T-helper 1 cell treated with Interleukin-12 subunit alpha and Interleukin-12 subunit beta and Interleukin-4 antibody, amounts not matched to agents 30 μg/mL and 1 μg/mL, for 36 hours (primary cell): ENCODE measurements at regions not wholly inside any gene's neighbourhood (a gene's known extent, or its start where the extent isn't known, plus 50 kb on each side); places are given as distances from the start of the nearest gene placed in this dataset.
"Not testable (repeated sequence)": the region's sequence is repeated elsewhere in the genome, so short reads cannot be mapped to it uniquely, and the experiment has no call there.

Experiments used
- H3K27ac Mint-ChIP-seq: one replicate; pipeline ENCODE4 v1.8.0; 2021; ENCODE audit warnings: mild to moderate bottlenecking, mixed read lengths
- H3K27me3 Mint-ChIP-seq: one replicate; pipeline ENCODE4 v1.8.0; 2021; ENCODE audit warnings: low read depth, mixed read lengths
- H3K36me3 Mint-ChIP-seq: one replicate; pipeline ENCODE4 v1.8.0; 2021; ENCODE audit warnings: low read depth, mixed read lengths
- H3K4me1 Mint-ChIP-seq: one replicate; pipeline ENCODE4 v1.8.0; 2021; ENCODE audit warnings: low read depth, mixed read lengths
- H3K4me3 Mint-ChIP-seq: one replicate; pipeline ENCODE4 v1.8.0; 2021; ENCODE audit warnings: mild to moderate bottlenecking, moderate library complexity, mixed read lengths
- H3K9me3 Mint-ChIP-seq: one replicate; pipeline ENCODE4 v1.8.0; 2021; ENCODE audit warnings: mixed read lengths

- not testable (repeated sequence) for H3K9me3 Mint-ChIP-seq, H3K4me1 Mint-ChIP-seq, H3K4me3 Mint-ChIP-seq, H3K27me3 Mint-ChIP-seq, H3K36me3 Mint-ChIP-seq, H3K27ac Mint-ChIP-seq
Observed at GRCh38 chr9:42384585-42384984, 201.1 kb downstream of the SPATA31A6 start.

GRCh38 chr9:42385574-42386120 lies 202.2 kb downstream of the SPATA31A6 start:
- not testable (repeated sequence) for H3K4me3 Mint-ChIP-seq, H3K4me1 Mint-ChIP-seq, H3K27ac Mint-ChIP-seq, H3K9me3 Mint-ChIP-seq, H3K36me3 Mint-ChIP-seq, H3K27me3 Mint-ChIP-seq

- Mint-ChIP-seq H3K4me1 (no peaks in the 10 kb centered on the region), H3K9me3 (no peaks in the 10 kb centered on the region), H3K27me3 (no peaks in the 10 kb centered on the region), H3K36me3 (no peaks in the 10 kb centered on the region), H3K27ac (no peak overlapping the region), H3K4me3 (no peak overlapping the region)
Observed at GRCh38 chr9:42386477-42386876, 203.0 kb downstream of the SPATA31A6 start.

GRCh38 chr9:42388146-42388690 lies 204.8 kb downstream of the SPATA31A6 start:
- no peaks in the 10 kb centered on the region for H3K9me3 Mint-ChIP-seq
- no peak overlapping the region for H3K27ac Mint-ChIP-seq
- H3K4me1 Mint-ChIP-seq, result no peaks in the 10 kb centered on the region
- no peaks in the 10 kb centered on the region for H3K27me3 Mint-ChIP-seq
- no peaks in the 10 kb centered on the region for H3K36me3 Mint-ChIP-seq
- no peak overlapping the region for H3K4me3 Mint-ChIP-seq

GRCh38 chr9:42388846-42389245 lies 205.4 kb downstream of the SPATA31A6 start:
- Mint-ChIP-seq H3K36me3 (no peaks in the 10 kb centered on the region), H3K27ac (no peak overlapping the region), H3K27me3 (no peaks in the 10 kb centered on the region), H3K4me1 (no peaks in the 10 kb centered on the region), H3K9me3 (no peaks in the 10 kb centered on the region), H3K4me3 (no peak overlapping the region)

- not testable (repeated sequence) for H3K4me3 Mint-ChIP-seq, H3K36me3 Mint-ChIP-seq, H3K9me3 Mint-ChIP-seq, H3K27me3 Mint-ChIP-seq, H3K27ac Mint-ChIP-seq, H3K4me1 Mint-ChIP-seq
Observed at GRCh38 chr9:42392773-42393455, 209.5 kb downstream of the SPATA31A6 start.

GRCh38 chr9:42396318-42396717 lies 212.9 kb downstream of the SPATA31A6 start:
- Mint-ChIP-seq H3K27ac (no peak overlapping the region), H3K27me3 (no peaks in the 10 kb centered on the region), H3K36me3 (no peaks in the 10 kb centered on the region), H3K9me3 (no peaks in the 10 kb centered on the region), H3K4me3 (no peak overlapping the region), H3K4me1 (no peaks in the 10 kb centered on the region)

GRCh38 chr9:42397336-42397735 lies 213.9 kb downstream of the SPATA31A6 start:
- H3K9me3 Mint-ChIP-seq, H3K4me3 Mint-ChIP-seq, H3K27ac Mint-ChIP-seq, H3K27me3 Mint-ChIP-seq, H3K4me1 Mint-ChIP-seq, H3K36me3 Mint-ChIP-seq: not testable (repeated sequence)

- not testable (repeated sequence) for H3K4me3 Mint-ChIP-seq, H3K27ac Mint-ChIP-seq, H3K36me3 Mint-ChIP-seq, H3K4me1 Mint-ChIP-seq, H3K9me3 Mint-ChIP-seq, H3K27me3 Mint-ChIP-seq
Observed at GRCh38 chr9:42402919-42403318, 219.5 kb downstream of the SPATA31A6 start.

GRCh38 chr9:42409581-42409980 lies 226.1 kb downstream of the SPATA31A6 start:
- H3K4me3 Mint-ChIP-seq, H3K4me1 Mint-ChIP-seq: not testable (repeated sequence)

GRCh38 chr9:42412354-42412753 lies 228.9 kb downstream of the SPATA31A6 start:
- not testable (repeated sequence) for H3K27me3 Mint-ChIP-seq, H3K4me3 Mint-ChIP-seq, H3K27ac Mint-ChIP-seq, H3K9me3 Mint-ChIP-seq, H3K4me1 Mint-ChIP-seq, H3K36me3 Mint-ChIP-seq

More at GRCh38 chr9:42409581-42409980, 226.1 kb downstream of the SPATA31A6 start:
- not testable (repeated sequence) for H3K27me3 Mint-ChIP-seq, H3K9me3 Mint-ChIP-seq, H3K36me3 Mint-ChIP-seq, H3K27ac Mint-ChIP-seq

GRCh38 chr9:42414865-42415264 lies 231.4 kb downstream of the SPATA31A6 start:
- not testable (repeated sequence) for H3K9me3 Mint-ChIP-seq, H3K4me1 Mint-ChIP-seq, H3K27ac Mint-ChIP-seq, H3K36me3 Mint-ChIP-seq, H3K4me3 Mint-ChIP-seq, H3K27me3 Mint-ChIP-seq

- not testable (repeated sequence) for H3K27me3 Mint-ChIP-seq, H3K27ac Mint-ChIP-seq, H3K4me1 Mint-ChIP-seq, H3K4me3 Mint-ChIP-seq, H3K36me3 Mint-ChIP-seq, H3K9me3 Mint-ChIP-seq
Observed at GRCh38 chr9:42419652-42420051, 236.2 kb downstream of the SPATA31A6 start.

GRCh38 chr9:42420324-42420723 lies 236.9 kb downstream of the SPATA31A6 start:
- not testable (repeated sequence) for H3K27ac Mint-ChIP-seq, H3K4me3 Mint-ChIP-seq, H3K36me3 Mint-ChIP-seq, H3K4me1 Mint-ChIP-seq, H3K9me3 Mint-ChIP-seq, H3K27me3 Mint-ChIP-seq

GRCh38 chr9:42421630-42422029 lies 238.2 kb downstream of the SPATA31A6 start:
- H3K4me3 Mint-ChIP-seq, H3K9me3 Mint-ChIP-seq, H3K27me3 Mint-ChIP-seq: not testable (repeated sequence)

More at GRCh38 chr9:42421630-42422029, 238.2 kb downstream of the SPATA31A6 start:
- not testable (repeated sequence) for H3K27ac Mint-ChIP-seq, H3K36me3 Mint-ChIP-seq, H3K4me1 Mint-ChIP-seq
